HG02759 (cell line): ENCODE measurements at regions not wholly inside any gene's neighbourhood (a gene's known extent, or its start where the extent isn't known, plus 50 kb on each side); places are given as distances from the start of the nearest gene placed in this dataset.

Experiments
- ATAC-seq: cut with Tn5 transposase; IDR thresholded peaks from one replicate; pipeline ENCODE4 v1.9.1; 2021; ENCODE audit warnings: mild to moderate bottlenecking, moderate library complexity; ENCODE audit not compliant: unreplicated experiment

GRCh38 chr19:31402529-31403316 is 53.5 kb upstream of the TSHZ3 start:
- no peak for ATAC-seq

- no peak for ATAC-seq
These were observed 56.9 kb upstream of the TSHZ3 start for GRCh38 chr19:31406106-31406505.

GRCh38 chr19:31408460-31409124 is 59.4 kb upstream of the TSHZ3 start:
- no peak for ATAC-seq

- ATAC-seq: no peak
These were observed 64.1 kb upstream of the TSHZ3 start for GRCh38 chr19:31413353-31413752.

GRCh38 chr19:31415322-31415721 is 66.1 kb upstream of the TSHZ3 start:
- no peak for ATAC-seq

- ATAC-seq: no peak
These were observed 67.3 kb upstream of the TSHZ3 start for GRCh38 chr19:31416548-31416947.

GRCh38 chr19:31418055-31418454 is 68.8 kb upstream of the TSHZ3 start:
- ATAC-seq: no peak

GRCh38 chr19:31418692-31419430 is 69.6 kb upstream of the TSHZ3 start:
- no peak for ATAC-seq

- ATAC-seq: no peak
These were observed 70.7 kb upstream of the TSHZ3 start for GRCh38 chr19:31419871-31420445.

- ATAC-seq: no peak
These were observed 71.8 kb upstream of the TSHZ3 start for GRCh38 chr19:31421082-31421481.

GRCh38 chr19:31421856-31422255 is 72.6 kb upstream of the TSHZ3 start:
- ATAC-seq: no peak

- ATAC-seq: no peak
These were observed 74.7 kb upstream of the TSHZ3 start for GRCh38 chr19:31423896-31424295.

GRCh38 chr19:31424861-31425620 is 75.8 kb upstream of the TSHZ3 start:
- ATAC-seq: no peak

- no peak for ATAC-seq
These were observed 78.6 kb upstream of the TSHZ3 start for GRCh38 chr19:31427857-31428256.

- ATAC-seq: no peak
These were observed 81.1 kb upstream of the TSHZ3 start for GRCh38 chr19:31430381-31430780.

GRCh38 chr19:31432201-31432810 is 83.1 kb upstream of the TSHZ3 start:
- no peak for ATAC-seq

- no peak for ATAC-seq
These were observed 87.0 kb upstream of the TSHZ3 start for GRCh38 chr19:31436121-31436776.

- no peak for ATAC-seq
These were observed 89.4 kb upstream of the TSHZ3 start for GRCh38 chr19:31438401-31439269.

- no peak for ATAC-seq
These were observed 90.0 kb upstream of the TSHZ3 start for GRCh38 chr19:31439270-31439573.
